GM12892 (cell line): ENCODE measurements at regions not wholly inside any gene's neighbourhood (a gene's known extent, or its start where the extent isn't known, plus 50 kb on each side); places are given as distances from the start of the nearest gene placed in this dataset.

ENCODE experiments used
- POLR2A ChIP-seq: IDR thresholded peaks from 2 replicates; pipeline ENCODE4 v1.6.1; 2011; ENCODE audit warnings: low read depth, low read length, control low read depth
- POLR2AphosphoS5 ChIP-seq: IDR thresholded peaks from 2 replicates; pipeline ENCODE4 v1.6.1; 2011; ENCODE audit warnings: low read depth, low read length, control low read depth
- TAF1 ChIP-seq: IDR thresholded peaks from 2 replicates; pipeline ENCODE4 v1.6.1; 2011; ENCODE audit warnings: low read depth, mild to moderate bottlenecking, control low read depth, low read length, borderline replicate concordance

DNA sequence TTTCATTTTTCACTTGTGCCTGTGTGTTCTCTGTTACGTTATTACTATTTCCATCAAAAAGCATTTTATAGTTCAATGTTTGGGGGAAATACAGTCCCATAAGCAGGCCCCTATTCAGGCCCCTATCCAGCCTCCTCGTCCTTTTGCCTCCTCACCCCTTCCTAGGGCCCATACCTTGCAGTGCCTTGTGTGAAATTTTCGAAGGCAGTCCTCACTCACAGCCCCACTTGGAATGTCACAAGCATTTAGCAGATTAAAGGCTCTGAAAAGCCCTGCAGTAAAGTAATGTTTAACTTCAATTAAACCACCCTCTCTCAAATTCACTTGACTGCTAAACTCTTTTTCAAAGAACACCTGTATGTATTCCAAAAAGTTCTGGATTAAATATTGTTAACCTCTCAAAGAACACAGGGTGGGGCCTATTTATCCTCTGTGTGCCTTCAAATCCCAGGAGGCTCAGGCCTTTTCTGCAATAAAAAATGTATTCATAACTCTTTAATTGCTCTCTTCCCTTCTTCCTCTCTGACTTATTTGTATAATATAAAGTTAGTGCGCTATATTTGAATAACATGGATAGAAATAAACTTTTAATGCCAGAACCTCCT is 202.5 kb downstream of the FOXA2 start:
- TF ChIP-seq POLR2A (no peak), POLR2AphosphoS5 (no peak), TAF1 (no peak)
